ENCODE measurements at regions not wholly inside any gene's neighbourhood (a gene's known extent, or its start where the extent isn't known, plus 50 kb on each side); places are given as distances from the start of the nearest gene placed in this dataset.

- Histone ChIP-seq H3K36me3 (ENCODE audit: insufficient read depth, low read length) (no peaks in the 10 kb centered on the region), H4K20me1 (ENCODE audit: insufficient read depth, low read length, poor library complexity, severe bottlenecking) (no peaks in the 10 kb centered on the region), H3K27me3 (ENCODE audit: insufficient read depth, low read length, poor library complexity, severe bottlenecking) (no peaks in the 10 kb centered on the region), H3K4me1 (ENCODE audit: insufficient read depth, low read length, poor library complexity, severe bottlenecking) (peaks cover 16% of the 10 kb centered on the region), H3F3A (ENCODE audit: low read depth) (peaks cover 2% of the 10 kb centered on the region; the same call in 1 of the 2 replicates), H3K9ac (ENCODE audit: low read depth, low read length, poor library complexity, severe bottlenecking) (no peak overlapping the region), H3K4me3 (ENCODE audit: low read length, poor library complexity, severe bottlenecking) (no peak overlapping the region), H2AFZ (ENCODE audit: low read length) (no peak overlapping the region), H3K79me2 (ENCODE audit: insufficient read depth, low read length) (no peaks in the 10 kb centered on the region), H3K9me2 (replicated peaks; ENCODE audit: low read depth, low read length) (no peaks in the 10 kb centered on the region), H3K4me2 (ENCODE audit: low read depth, low read length, poor library complexity, severe bottlenecking) (no peak overlapping the region), H3K9me3 (ENCODE audit: insufficient read depth, low read depth, low read length) (no peaks in the 10 kb centered on the region)
- TF ChIP-seq EZH2phosphoT487 (IDR thresholded peaks at IDR 0.05; ENCODE audit: borderline replicate concordance) (no peak), CTCF (conservative IDR thresholded peaks at IDR 0.05; ENCODE audit: low read length) (no peak)
Measured at GRCh38 chr6:84522135-84522549, 242.3 kb downstream of the TBX18 start.

GRCh38 chr6:84521511-84521910, 242.9 kb downstream of the TBX18 start:
- no peak overlapping the region for H3K4me2 ChIP-seq (ENCODE audit: low read depth, low read length, poor library complexity, severe bottlenecking)
- H3K4me1 ChIP-seq (ENCODE audit: insufficient read depth, low read length, poor library complexity, severe bottlenecking): peaks cover 16% of the 10 kb centered on the region
- H2AFZ ChIP-seq (ENCODE audit: low read length): no peak overlapping the region
- H3K9me2 ChIP-seq (replicated peaks; ENCODE audit: low read depth, low read length): no peaks in the 10 kb centered on the region
- H3K4me3 ChIP-seq (ENCODE audit: low read length, poor library complexity, severe bottlenecking): no peak overlapping the region
- TF ChIP-seq EZH2phosphoT487 (IDR thresholded peaks at IDR 0.05; ENCODE audit: borderline replicate concordance) (no peak), CTCF (conservative IDR thresholded peaks at IDR 0.05; ENCODE audit: low read length) (no peak)
- H3K9me3 ChIP-seq (ENCODE audit: insufficient read depth, low read depth, low read length): no peaks in the 10 kb centered on the region
- no peaks in the 10 kb centered on the region for H3K27me3 ChIP-seq (ENCODE audit: insufficient read depth, low read length, poor library complexity, severe bottlenecking)
- no peaks in the 10 kb centered on the region for H4K20me1 ChIP-seq (ENCODE audit: insufficient read depth, low read length, poor library complexity, severe bottlenecking)
- no peaks in the 10 kb centered on the region for H3K79me2 ChIP-seq (ENCODE audit: insufficient read depth, low read length)
- no peak overlapping the region for H3K9ac ChIP-seq (ENCODE audit: low read depth, low read length, poor library complexity, severe bottlenecking)
- H3F3A ChIP-seq (ENCODE audit: low read depth): no peaks in the 10 kb centered on the region
- H3K36me3 ChIP-seq (ENCODE audit: insufficient read depth, low read length): no peaks in the 10 kb centered on the region

DNA sequence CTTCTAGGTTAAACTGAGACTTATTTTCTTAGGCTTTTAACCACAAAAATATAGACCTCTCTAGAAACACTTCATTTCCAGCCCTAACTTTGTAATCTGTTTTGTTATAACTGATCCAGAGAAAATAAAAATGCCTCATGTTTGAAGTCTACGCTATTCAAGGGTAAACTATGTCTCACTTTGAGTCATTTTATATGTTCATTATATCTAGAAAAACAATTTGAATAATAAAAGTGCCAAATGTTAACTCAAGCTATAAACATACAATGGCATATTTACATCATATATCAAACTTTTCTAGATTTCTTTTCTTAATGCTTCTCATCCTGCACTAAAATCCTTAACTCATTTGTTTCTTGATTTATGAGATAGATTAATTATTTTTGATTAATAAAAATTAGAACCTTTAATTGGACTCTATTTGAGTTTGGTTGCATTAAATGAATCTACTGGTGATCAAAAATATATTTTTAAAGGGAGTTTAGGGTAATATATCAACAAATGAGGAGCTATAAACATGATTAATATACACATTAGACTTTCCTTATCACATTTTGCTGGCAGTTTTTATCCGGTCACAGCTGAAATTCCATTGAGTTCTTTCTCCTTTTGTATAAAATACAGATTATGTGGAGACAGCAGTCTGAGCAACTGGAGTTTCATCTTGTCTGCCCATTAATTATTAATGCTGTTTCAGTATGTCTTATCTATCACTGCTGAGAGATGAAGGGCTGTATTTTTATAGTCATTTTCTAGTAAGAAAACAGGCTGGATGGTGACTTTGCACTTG, 246.5 kb downstream of the TBX18 start:
- no peak for TF ChIP-seq CTCF (conservative IDR thresholded peaks at IDR 0.05; ENCODE audit: low read length)
- TF ChIP-seq EZH2phosphoT487 (IDR thresholded peaks at IDR 0.05; ENCODE audit: borderline replicate concordance): no peak
- H3K4me1 ChIP-seq (ENCODE audit: insufficient read depth, low read length, poor library complexity, severe bottlenecking): peaks cover 9% of the 10 kb centered on the region
- no peak overlapping the region for H3K4me2 ChIP-seq (ENCODE audit: low read depth, low read length, poor library complexity, severe bottlenecking)
- H3K4me3 ChIP-seq (ENCODE audit: low read length, poor library complexity, severe bottlenecking): no peak overlapping the region
- H3K9me3 ChIP-seq (ENCODE audit: insufficient read depth, low read depth, low read length): no peaks in the 10 kb centered on the region
- H3K36me3 ChIP-seq (ENCODE audit: insufficient read depth, low read length): no peaks in the 10 kb centered on the region
- H3K9me2 ChIP-seq (replicated peaks; ENCODE audit: low read depth, low read length): no peaks in the 10 kb centered on the region
- H3F3A ChIP-seq (ENCODE audit: low read depth): no peaks in the 10 kb centered on the region
- H4K20me1 ChIP-seq (ENCODE audit: insufficient read depth, low read length, poor library complexity, severe bottlenecking): no peaks in the 10 kb centered on the region
- H3K79me2 ChIP-seq (ENCODE audit: insufficient read depth, low read length): no peaks in the 10 kb centered on the region
- no peak overlapping the region for H3K9ac ChIP-seq (ENCODE audit: low read depth, low read length, poor library complexity, severe bottlenecking)
- H2AFZ ChIP-seq (ENCODE audit: low read length): no peak overlapping the region
- H3K27me3 ChIP-seq (ENCODE audit: insufficient read depth, low read length, poor library complexity, severe bottlenecking): no peaks in the 10 kb centered on the region
